Uterus (tissue), 2 donors: ENCODE measurements at regions not wholly inside any gene's neighbourhood (a gene's known extent, or its start where the extent isn't known, plus 50 kb on each side); places are given as distances from the start of the nearest gene placed in this dataset.

Source experiments
- POLR2A ChIP-seq, 2 donors: fragments of 450-650 bp; IDR thresholded peaks; one replicate each; pipeline ENCODE4 v1.6.1; 2016; ENCODE audit warnings: antibody characterized with exemption in 2 of 2, mild to moderate bottlenecking in 1 of 2, moderate library complexity in 1 of 2
- TF ChIP-seq, protein P1 (sequence below), 4 experiments: fragments of 200-600 bp in 2 of 4; fragments of 450-650 bp in 2 of 4; sonication (generic) in 2 of 4; IDR thresholded peaks; one replicate each; pipeline ENCODE4 v1.5.1; 2016 to 2019; ENCODE audit warnings: antibody characterized with exemption in 4 of 4, mild to moderate bottlenecking in 2 of 4, moderate library complexity in 1 of 4

GRCh38 chr18:61277808-61278207 lies 55.4 kb upstream of the CDH20 start:
- TF ChIP-seq, protein P1, sequence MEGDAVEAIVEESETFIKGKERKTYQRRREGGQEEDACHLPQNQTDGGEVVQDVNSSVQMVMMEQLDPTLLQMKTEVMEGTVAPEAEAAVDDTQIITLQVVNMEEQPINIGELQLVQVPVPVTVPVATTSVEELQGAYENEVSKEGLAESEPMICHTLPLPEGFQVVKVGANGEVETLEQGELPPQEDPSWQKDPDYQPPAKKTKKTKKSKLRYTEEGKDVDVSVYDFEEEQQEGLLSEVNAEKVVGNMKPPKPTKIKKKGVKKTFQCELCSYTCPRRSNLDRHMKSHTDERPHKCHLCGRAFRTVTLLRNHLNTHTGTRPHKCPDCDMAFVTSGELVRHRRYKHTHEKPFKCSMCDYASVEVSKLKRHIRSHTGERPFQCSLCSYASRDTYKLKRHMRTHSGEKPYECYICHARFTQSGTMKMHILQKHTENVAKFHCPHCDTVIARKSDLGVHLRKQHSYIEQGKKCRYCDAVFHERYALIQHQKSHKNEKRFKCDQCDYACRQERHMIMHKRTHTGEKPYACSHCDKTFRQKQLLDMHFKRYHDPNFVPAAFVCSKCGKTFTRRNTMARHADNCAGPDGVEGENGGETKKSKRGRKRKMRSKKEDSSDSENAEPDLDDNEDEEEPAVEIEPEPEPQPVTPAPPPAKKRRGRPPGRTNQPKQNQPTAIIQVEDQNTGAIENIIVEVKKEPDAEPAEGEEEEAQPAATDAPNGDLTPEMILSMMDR (IDR thresholded peaks at IDR 0.05), result no peak
- no peak for TF ChIP-seq POLR2A (IDR thresholded peaks at IDR 0.05)
